WTC11 (cell line): ENCODE measurements at regions not wholly inside any gene's neighbourhood (a gene's known extent, or its start where the extent isn't known, plus 50 kb on each side); places are given as distances from the start of the nearest gene placed in this dataset.

ENCODE experiments used
- ATAC-seq: fragments of 200-7000 bp; cut with Tn5 transposase; 2 replicates; pipeline ENCODE4 v1.10.0; 2021; ENCODE audit warnings: mild to moderate bottlenecking, moderate library complexity
- CTCF ChIA-PET: fragments of 300-600 bp; sonication (Branson Sonifier 250); formaldehyde crosslinking; loops from one replicate; lab custom pipeline; 2021; ENCODE audit warnings: antibody characterized with exemption; lab: Charles Lee
- POLR2A ChIA-PET: fragments of 350-600 bp; sonication (Branson Sonifier 250); formaldehyde crosslinking; loops from one replicate; lab custom pipeline; 2021; ENCODE audit warnings: antibody characterized with exemption; lab: Charles Lee
- DNase-seq: peaks from one replicate; pipeline ENCODE4 v3.0.0; 2021; ENCODE audit warnings: low spot score
- H3K27ac Mint-ChIP-seq: 2 replicates; pipeline ENCODE4 v1.8.0; 2021; ENCODE audit warnings: mixed read lengths
- H3K27me3 Mint-ChIP-seq: 2 replicates; pipeline ENCODE4 v1.8.0; 2021; ENCODE audit warnings: low read depth, mild to moderate bottlenecking, moderate library complexity, mixed read lengths
- H3K36me3 Mint-ChIP-seq: 2 replicates; pipeline ENCODE4 v1.8.0; 2021; ENCODE audit warnings: mixed read lengths
- H3K4me1 Mint-ChIP-seq: 2 replicates; pipeline ENCODE4 v1.8.0; 2022; ENCODE audit warnings: mixed read lengths
- H3K4me3 Mint-ChIP-seq: 2 replicates; pipeline ENCODE4 v1.8.0; 2021; ENCODE audit warnings: mild to moderate bottlenecking, moderate library complexity, mixed read lengths
- H3K9me3 Mint-ChIP-seq: 2 replicates; pipeline ENCODE4 v1.8.0; 2021; ENCODE audit warnings: mixed read lengths
- ATF1 ChIP-seq: sonication (generic); formaldehyde crosslinking; IDR thresholded peaks from 2 replicates; pipeline ENCODE4 v1.8.1; 2023; ENCODE audit warnings: mild to moderate bottlenecking, moderate library complexity, missing genetic modification reagents
- FOXK1 ChIP-seq: sonication (generic); formaldehyde crosslinking; IDR thresholded peaks from 2 replicates; pipeline ENCODE4 v1.8.0; 2022; ENCODE audit warnings: mild to moderate bottlenecking, moderate library complexity, missing genetic modification reagents
- IRF2 ChIP-seq: sonication (generic); formaldehyde crosslinking; IDR thresholded peaks from 2 replicates; pipeline ENCODE4 v1.8.0; 2022; ENCODE audit warnings: low read depth, missing genetic modification reagents, borderline replicate concordance
- JUN ChIP-seq: sonication (generic); formaldehyde crosslinking; IDR thresholded peaks from 2 replicates; pipeline ENCODE4 v1.8.0; 2023; ENCODE audit warnings: mild to moderate bottlenecking, missing genetic modification reagents
- NFE2L1 ChIP-seq: sonication (generic); formaldehyde crosslinking; IDR thresholded peaks from 2 replicates; pipeline ENCODE4 v1.8.1; 2023; ENCODE audit warnings: missing genetic modification reagents
- NR3C1 ChIP-seq: sonication (generic); formaldehyde crosslinking; conservative IDR thresholded peaks from 2 replicates; pipeline ENCODE4 v1.8.1; 2023; ENCODE audit warnings: low read depth, mild to moderate bottlenecking, missing genetic modification reagents
- SMAD3 ChIP-seq: sonication (generic); formaldehyde crosslinking; IDR thresholded peaks from 2 replicates; pipeline ENCODE4 v1.8.0; 2022; ENCODE audit warnings: missing genetic modification reagents, mild to moderate bottlenecking, borderline replicate concordance
- SOX15 ChIP-seq: fragments of 250-450 bp; sonication (Bioruptor Pico); IDR thresholded peaks from 2 replicates; pipeline ENCODE4 v1.9.0; 2021; ENCODE audit warnings: mild to moderate bottlenecking
- TEAD1 ChIP-seq: sonication (generic); formaldehyde crosslinking; IDR thresholded peaks from 2 replicates; pipeline ENCODE4 v1.8.0; 2022; ENCODE audit warnings: mild to moderate bottlenecking, missing genetic modification reagents
- ZNF263 ChIP-seq: sonication (generic); formaldehyde crosslinking; IDR thresholded peaks from 2 replicates; pipeline ENCODE4 v1.8.1; 2022; ENCODE audit warnings: low read depth, mild to moderate bottlenecking, moderate library complexity, missing genetic modification reagents
- ZNF317 ChIP-seq: sonication (generic); formaldehyde crosslinking; IDR thresholded peaks from 2 replicates; pipeline ENCODE4 v1.8.1; 2023; ENCODE audit warnings: low read depth, mild to moderate bottlenecking, moderate library complexity, missing genetic modification reagents, borderline replicate concordance
- ZNF396 ChIP-seq: fragments of 250-450 bp; sonication (Bioruptor Pico); IDR thresholded peaks from 2 replicates; pipeline ENCODE4 v1.8.0; 2021; ENCODE audit warnings: mild to moderate bottlenecking, moderate library complexity, borderline replicate concordance
- ZNF671 ChIP-seq: fragments of 250-450 bp; sonication (Bioruptor Pico); IDR thresholded peaks from 2 replicates; pipeline ENCODE4 v1.8.0; 2021; ENCODE audit warnings: mild to moderate bottlenecking
- TF ChIP-seq, protein P1 (sequence below): sonication (generic); formaldehyde crosslinking; IDR thresholded peaks from 2 replicates; pipeline ENCODE4 v1.8.1; 2023; ENCODE audit warnings: mild to moderate bottlenecking, missing genetic modification reagents, borderline replicate concordance
- TF ChIP-seq, protein P2 (sequence below): fragments of 250-450 bp; sonication (Bioruptor Pico); IDR thresholded peaks from 2 replicates; pipeline ENCODE4 v1.9.0; 2021; ENCODE audit warnings: moderate library complexity, mild to moderate bottlenecking, inconsistent platforms, borderline replicate concordance
- TF ChIP-seq, protein P3 (sequence below): sonication (generic); formaldehyde crosslinking; conservative IDR thresholded peaks from 2 replicates; pipeline ENCODE4 v1.8.1; 2022; ENCODE audit warnings: mild to moderate bottlenecking, missing genetic modification reagents
- TF ChIP-seq, protein P4 (sequence below): fragments of 250-450 bp; sonication (Bioruptor Pico); IDR thresholded peaks from 2 replicates; pipeline ENCODE4 v1.9.0; 2021; ENCODE audit warnings: mild to moderate bottlenecking
- TF ChIP-seq, protein P5 (sequence below): sonication (generic); formaldehyde crosslinking; IDR thresholded peaks from 2 replicates; pipeline ENCODE4 v1.8.0; 2022; ENCODE audit warnings: mild to moderate bottlenecking, missing genetic modification reagents

DNA sequence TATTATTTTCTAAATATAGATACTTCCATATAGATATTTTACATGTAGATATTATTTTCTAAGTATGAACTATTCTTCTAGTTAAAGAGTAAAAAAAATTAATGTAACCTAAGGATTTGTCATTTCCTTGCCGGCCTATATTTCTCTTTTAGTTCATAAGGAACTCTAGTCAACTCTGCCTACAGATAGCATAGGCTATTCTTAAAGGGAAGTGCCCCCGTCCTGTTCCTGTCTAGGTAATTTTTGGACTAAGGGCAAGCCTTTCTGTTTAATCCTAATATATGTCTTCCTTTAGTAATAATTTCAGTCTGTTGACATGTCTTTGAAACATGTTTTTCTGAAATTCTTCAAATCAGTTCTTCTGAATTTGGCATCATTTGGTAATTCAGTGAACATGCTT, 161.9 kb downstream of the C11orf91 start:
- ATAC-seq: no peak
- POLR2A ChIA-PET: no interaction called here
- Mint-ChIP-seq H3K27me3 (no peaks in the 10 kb centered on the region), H3K4me3 (no peak overlapping the region), H3K9me3 (peaks cover 13% of the 10 kb centered on the region), H3K27ac (no peak overlapping the region), H3K36me3 (0 out of 2 replicates have a peak, but pooled peaks cover 3% of the 10 kb centered on the region), H3K4me1 (no peaks in the 10 kb centered on the region)
- TF ChIP-seq ZNF263 (CRISPR knock-in tag) (no peak), FOXK1 (no peak), IRF2 (CRISPR knock-in tag) (no peak), JUN (no peak), TEAD1 (no peak), NR3C1 (CRISPR knock-in tag) (no peak)
- TF ChIP-seq, protein P1, sequence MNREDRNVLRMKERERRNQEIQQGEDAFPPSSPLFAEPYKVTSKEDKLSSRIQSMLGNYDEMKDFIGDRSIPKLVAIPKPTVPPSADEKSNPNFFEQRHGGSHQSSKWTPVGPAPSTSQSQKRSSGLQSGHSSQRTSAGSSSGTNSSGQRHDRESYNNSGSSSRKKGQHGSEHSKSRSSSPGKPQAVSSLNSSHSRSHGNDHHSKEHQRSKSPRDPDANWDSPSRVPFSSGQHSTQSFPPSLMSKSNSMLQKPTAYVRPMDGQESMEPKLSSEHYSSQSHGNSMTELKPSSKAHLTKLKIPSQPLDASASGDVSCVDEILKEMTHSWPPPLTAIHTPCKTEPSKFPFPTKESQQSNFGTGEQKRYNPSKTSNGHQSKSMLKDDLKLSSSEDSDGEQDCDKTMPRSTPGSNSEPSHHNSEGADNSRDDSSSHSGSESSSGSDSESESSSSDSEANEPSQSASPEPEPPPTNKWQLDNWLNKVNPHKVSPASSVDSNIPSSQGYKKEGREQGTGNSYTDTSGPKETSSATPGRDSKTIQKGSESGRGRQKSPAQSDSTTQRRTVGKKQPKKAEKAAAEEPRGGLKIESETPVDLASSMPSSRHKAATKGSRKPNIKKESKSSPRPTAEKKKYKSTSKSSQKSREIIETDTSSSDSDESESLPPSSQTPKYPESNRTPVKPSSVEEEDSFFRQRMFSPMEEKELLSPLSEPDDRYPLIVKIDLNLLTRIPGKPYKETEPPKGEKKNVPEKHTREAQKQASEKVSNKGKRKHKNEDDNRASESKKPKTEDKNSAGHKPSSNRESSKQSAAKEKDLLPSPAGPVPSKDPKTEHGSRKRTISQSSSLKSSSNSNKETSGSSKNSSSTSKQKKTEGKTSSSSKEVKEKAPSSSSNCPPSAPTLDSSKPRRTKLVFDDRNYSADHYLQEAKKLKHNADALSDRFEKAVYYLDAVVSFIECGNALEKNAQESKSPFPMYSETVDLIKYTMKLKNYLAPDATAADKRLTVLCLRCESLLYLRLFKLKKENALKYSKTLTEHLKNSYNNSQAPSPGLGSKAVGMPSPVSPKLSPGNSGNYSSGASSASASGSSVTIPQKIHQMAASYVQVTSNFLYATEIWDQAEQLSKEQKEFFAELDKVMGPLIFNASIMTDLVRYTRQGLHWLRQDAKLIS (CRISPR knock-in tag): no peak
- DNase-seq: no peak
- CTCF ChIA-PET: no interaction called here

DNA sequence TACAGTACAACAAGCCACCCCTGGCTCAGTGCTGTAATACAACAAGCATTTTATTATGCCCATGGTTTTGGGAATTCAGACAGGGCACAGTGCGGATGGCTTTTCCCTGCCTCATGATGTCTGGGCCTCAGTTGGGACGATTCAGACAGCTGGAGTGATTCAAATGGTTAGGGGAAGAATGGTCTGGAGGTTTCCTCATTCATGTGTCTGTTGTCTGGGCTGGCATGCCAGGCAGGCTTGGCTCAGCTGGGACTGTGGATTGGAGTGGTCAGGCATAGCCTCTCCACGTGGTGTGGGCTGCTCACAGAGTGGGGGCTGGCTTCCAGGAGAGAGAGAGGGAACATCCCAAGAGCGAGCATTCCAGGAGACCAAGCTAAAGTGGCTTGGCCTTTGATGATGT, 164.4 kb downstream of the C11orf91 start:
- no peak overlapping the region for H3K27ac Mint-ChIP-seq
- ChIA-PET CTCF (no interaction called here), POLR2A (no interaction called here)

DNA sequence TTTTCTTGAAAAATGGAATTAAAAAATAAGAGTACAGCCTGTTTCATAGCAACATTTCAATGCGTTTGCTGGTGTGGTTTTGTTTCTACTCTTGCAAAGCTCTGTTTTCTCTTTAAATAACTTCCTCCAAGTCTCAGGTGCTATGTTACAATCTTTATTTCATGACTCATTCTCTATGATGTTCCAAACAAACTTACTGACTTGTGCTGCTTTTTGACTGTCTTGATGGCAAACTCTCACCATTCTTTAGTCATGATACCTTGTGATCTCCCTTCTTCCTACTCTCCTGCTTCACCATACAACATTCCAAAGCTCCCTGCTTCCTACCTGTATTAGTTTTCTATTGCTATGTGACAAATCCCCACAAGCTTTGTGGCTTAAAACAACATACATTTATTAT, 166.1 kb downstream of the C11orf91 start:
- ChIA-PET POLR2A (no interaction called here), CTCF (no interaction called here)
- 0 out of 2 replicates have a peak, but pooled peaks cover 3% of the 10 kb centered on the region for H3K36me3 Mint-ChIP-seq
- no peaks in the 10 kb centered on the region for H3K27me3 Mint-ChIP-seq
- H3K4me1 Mint-ChIP-seq: no peaks in the 10 kb centered on the region; the same call in 1 of the 2 replicates
- H3K27ac Mint-ChIP-seq: no peak overlapping the region
- H3K9me3 Mint-ChIP-seq: peaks cover 13% of the 10 kb centered on the region
- no peak for ATAC-seq
- no peak for DNase-seq
- H3K4me3 Mint-ChIP-seq: no peak overlapping the region
- TF ChIP-seq, protein P2, sequence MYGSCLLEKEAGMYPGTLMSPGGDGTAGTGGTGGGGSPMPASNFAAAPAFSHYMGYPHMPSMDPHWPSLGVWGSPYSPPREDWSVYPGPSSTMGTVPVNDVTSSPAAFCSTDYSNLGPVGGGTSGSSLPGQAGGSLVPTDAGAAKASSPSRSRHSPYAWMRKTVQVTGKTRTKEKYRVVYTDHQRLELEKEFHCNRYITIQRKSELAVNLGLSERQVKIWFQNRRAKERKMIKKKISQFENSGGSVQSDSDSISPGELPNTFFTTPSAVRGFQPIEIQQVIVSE (CRISPR knock-in tag): no peak
- TF ChIP-seq, protein P3, sequence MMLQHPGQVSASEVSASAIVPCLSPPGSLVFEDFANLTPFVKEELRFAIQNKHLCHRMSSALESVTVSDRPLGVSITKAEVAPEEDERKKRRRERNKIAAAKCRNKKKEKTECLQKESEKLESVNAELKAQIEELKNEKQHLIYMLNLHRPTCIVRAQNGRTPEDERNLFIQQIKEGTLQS (CRISPR knock-in tag): no peak
- TF ChIP-seq ATF1 (CRISPR knock-in tag): no peak
- TF ChIP-seq, protein P4, sequence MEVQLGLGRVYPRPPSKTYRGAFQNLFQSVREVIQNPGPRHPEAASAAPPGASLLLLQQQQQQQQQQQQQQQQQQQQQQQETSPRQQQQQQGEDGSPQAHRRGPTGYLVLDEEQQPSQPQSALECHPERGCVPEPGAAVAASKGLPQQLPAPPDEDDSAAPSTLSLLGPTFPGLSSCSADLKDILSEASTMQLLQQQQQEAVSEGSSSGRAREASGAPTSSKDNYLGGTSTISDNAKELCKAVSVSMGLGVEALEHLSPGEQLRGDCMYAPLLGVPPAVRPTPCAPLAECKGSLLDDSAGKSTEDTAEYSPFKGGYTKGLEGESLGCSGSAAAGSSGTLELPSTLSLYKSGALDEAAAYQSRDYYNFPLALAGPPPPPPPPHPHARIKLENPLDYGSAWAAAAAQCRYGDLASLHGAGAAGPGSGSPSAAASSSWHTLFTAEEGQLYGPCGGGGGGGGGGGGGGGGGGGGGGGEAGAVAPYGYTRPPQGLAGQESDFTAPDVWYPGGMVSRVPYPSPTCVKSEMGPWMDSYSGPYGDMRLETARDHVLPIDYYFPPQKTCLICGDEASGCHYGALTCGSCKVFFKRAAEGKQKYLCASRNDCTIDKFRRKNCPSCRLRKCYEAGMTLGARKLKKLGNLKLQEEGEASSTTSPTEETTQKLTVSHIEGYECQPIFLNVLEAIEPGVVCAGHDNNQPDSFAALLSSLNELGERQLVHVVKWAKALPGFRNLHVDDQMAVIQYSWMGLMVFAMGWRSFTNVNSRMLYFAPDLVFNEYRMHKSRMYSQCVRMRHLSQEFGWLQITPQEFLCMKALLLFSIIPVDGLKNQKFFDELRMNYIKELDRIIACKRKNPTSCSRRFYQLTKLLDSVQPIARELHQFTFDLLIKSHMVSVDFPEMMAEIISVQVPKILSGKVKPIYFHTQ (CRISPR knock-in tag): no peak
- TF ChIP-seq SOX15 (CRISPR knock-in tag): no peak
- TF ChIP-seq, protein P5, sequence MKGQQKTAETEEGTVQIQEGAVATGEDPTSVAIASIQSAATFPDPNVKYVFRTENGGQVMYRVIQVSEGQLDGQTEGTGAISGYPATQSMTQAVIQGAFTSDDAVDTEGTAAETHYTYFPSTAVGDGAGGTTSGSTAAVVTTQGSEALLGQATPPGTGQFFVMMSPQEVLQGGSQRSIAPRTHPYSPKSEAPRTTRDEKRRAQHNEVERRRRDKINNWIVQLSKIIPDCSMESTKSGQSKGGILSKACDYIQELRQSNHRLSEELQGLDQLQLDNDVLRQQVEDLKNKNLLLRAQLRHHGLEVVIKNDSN (CRISPR knock-in tag): no peak
- TF ChIP-seq NFE2L1 (CRISPR knock-in tag): no peak
- TF ChIP-seq ZNF396 (CRISPR knock-in tag): no peak
- no peak for TF ChIP-seq ZNF317 (CRISPR knock-in tag)

More for the DNA sequence above, 164.4 kb downstream of the C11orf91 start:
- no peaks in the 10 kb centered on the region; the same call in 1 of the 2 replicates for H3K4me1 Mint-ChIP-seq
- no peaks in the 10 kb centered on the region for H3K27me3 Mint-ChIP-seq
- H3K9me3 Mint-ChIP-seq: peaks cover 13% of the 10 kb centered on the region
- DNase-seq (no peak), ATAC-seq (no peak)
- no peak overlapping the region for H3K4me3 Mint-ChIP-seq
- 0 out of 2 replicates have a peak, but pooled peaks cover 3% of the 10 kb centered on the region for H3K36me3 Mint-ChIP-seq
- TF ChIP-seq, protein P1 (CRISPR knock-in tag): no peak
- TF ChIP-seq ZNF317 (CRISPR knock-in tag) (no peak), ZNF671 (CRISPR knock-in tag) (no peak), SMAD3 (CRISPR knock-in tag) (no peak)
